Mesenteric fat pad (tissue), 1 donor: ENCODE measurements at regions not wholly inside any gene's neighbourhood (a gene's known extent, or its start where the extent isn't known, plus 50 kb on each side); places are given as distances from the start of the nearest gene placed in this dataset.
A peak's percentile ranks its signal among the peaks of the same experiment; 100 is the strongest.

ENCODE experiments used
- DNase-seq: peaks from one replicate; pipeline ENCODE4 v3.0.0-alpha.2; 2020; ENCODE audit warnings: low spot score
- donor health status: DM: yes; HTN: yes; CAD: no.

- no peak for DNase-seq
Measured at GRCh38 chr3:72496051-72496670, 352.1 kb downstream of the SHQ1 start.

DNA sequence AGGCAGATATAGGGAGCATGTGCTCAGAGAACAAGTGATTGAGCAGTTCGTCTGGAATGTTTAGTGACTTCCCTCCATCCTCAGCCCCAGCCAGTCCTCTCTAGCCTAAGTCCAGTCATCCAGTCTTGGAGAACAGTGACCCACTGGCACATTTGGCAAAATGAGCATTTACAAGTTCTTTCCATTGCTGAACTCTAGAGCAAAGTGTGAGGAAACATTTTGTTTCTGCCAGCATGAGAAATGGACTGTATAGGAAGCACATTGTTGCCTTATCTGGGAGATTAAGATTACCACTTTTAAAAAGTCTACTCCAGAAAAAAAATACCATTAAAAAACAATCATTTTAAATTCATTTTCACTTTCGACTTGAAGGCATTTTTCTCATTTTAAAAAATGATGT, 353.6 kb downstream of the SHQ1 start:
- DNase-seq: no peak

DNA sequence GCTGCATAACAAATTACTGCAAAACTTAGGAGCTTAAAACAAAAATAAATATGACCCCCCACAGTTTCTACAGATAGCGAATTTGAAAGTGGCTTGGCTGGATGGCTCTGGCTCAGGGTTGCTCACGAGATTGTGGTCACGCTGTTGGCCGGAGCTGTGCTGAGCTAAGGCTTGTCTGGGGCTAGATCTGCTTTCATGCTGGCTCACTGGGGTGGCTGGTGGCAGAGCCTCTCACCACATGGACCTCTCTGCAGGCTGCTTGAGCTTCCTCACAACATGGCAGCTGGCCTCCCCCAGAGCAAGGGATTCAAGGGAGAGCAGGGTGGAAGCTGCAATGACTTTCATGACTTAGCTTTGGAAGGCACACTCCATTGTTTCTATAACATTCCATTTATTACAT, 354.1 kb downstream of the SHQ1 start:
- DNase-seq: no peak

GRCh38 chr3:72492240-72492639, 356.0 kb downstream of the SHQ1 start:
- DNase-seq: peak; percentile 90

DNA sequence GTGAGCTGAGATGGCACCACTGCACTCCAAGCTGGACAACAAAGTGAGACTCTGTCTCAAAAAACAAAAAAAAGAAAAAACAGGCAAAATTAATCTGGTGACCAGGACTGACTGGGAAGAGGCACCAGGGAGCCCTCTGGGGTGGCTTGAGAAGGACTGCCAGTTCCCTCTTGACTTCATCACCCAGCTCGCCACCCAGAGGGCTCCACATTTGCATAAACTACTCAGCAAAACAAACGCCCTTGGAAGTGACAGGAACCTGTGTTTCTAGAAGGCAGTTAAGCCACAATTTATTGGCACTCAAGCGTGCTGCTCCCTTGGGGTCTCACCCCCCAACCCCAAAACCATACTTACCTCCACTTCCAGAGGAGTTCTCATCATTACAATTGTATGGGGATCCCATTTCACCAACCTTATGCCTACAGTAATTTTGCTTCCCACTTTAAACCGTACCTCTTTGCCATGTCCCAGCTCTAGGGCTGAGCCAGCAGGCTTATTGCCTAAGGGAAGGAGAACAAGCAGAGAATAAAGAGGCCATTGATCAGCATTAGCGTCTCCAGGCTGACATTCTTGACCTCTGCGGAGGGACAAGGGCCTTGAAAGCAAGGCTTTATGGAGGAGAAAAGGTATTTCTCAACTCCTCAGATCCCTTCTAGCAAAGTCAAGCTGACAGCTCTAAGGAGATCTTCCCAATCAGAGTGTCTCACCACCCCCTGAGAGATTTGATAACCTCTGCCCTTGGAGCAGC, 357.4 kb downstream of the SHQ1 start:
- no peak for DNase-seq

GRCh38 chr3:72489901-72490300, 358.3 kb downstream of the SHQ1 start:
- DNase-seq: no peak

DNA sequence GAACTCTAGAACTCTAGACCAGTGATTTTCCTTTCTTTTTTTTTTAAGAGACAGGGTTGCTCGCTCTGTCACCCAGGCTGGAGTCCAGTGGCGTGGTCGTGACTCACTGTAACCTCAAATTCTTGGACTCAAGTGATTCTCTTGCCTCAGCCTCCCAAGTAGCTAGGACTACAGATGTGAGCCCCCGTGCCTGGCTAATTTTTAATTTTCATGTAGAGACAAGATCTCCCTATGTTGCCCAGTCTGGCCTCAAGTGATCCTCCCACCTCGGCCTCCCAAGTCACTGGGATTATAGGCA, 359.6 kb downstream of the SHQ1 start:
- no peak for DNase-seq

GRCh38 chr3:72487946-72488737, 360.1 kb downstream of the SHQ1 start:
- no peak for DNase-seq

DNA sequence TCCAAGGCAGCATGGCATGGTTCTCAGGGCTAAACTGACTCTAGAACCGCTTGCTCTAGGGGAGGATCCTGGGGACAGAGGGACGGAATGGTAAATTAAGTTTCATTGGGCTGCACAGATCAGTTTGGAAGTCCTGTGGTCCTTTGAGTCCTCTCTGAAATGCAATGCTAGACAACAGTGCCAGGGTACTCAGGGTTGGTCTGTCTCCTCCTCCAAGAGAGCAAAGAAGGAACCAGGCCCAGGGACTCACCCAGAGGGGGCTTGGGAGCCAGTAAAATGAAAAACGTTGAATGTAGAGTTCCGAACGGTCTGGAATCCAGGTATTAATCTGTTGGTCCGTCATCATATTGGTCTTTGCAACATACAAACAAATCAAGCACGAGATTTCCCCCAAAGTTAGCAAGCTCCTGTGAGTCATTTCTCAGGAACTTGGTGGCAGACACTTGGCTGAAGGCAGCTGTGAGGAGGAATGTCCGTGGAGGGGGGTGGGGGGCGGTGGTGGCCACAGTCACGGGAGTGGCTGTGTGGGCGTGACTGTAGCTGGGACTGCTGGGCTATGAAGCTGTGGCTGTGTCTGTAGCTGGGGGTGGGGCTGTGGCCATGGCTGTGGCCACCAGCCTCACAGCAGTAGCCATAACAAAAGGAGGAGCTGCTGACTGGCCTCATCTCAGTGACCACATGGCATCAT, 361.0 kb downstream of the SHQ1 start:
- DNase-seq: no peak

DNA sequence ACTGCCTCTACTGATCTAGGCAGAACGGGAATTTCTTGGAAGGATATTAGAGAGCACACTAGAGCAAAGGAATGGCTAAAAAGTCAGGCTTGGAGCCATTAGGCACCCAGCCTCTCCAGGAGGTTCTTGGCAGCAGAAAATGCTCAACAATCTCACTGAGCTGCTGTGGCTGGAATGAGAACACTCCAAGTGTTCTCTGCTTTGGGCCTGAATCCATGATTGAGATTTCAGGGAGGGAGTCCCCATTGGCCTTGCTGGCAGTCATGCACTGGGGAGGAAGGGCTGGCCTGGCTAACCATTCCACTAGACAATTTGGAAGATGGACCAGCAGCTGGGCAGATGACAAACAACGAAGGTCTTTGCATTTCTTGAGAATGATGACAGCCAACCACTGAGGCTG, 362.6 kb downstream of the SHQ1 start:
- no peak for DNase-seq

- no peak for DNase-seq
Measured at GRCh38 chr3:72483554-72484104, 364.6 kb downstream of the SHQ1 start.

- no peak for DNase-seq
Measured at GRCh38 chr3:72482589-72483321, 365.5 kb downstream of the SHQ1 start.

GRCh38 chr3:72481542-72481941, 366.7 kb downstream of the SHQ1 start:
- no peak for DNase-seq

DNA sequence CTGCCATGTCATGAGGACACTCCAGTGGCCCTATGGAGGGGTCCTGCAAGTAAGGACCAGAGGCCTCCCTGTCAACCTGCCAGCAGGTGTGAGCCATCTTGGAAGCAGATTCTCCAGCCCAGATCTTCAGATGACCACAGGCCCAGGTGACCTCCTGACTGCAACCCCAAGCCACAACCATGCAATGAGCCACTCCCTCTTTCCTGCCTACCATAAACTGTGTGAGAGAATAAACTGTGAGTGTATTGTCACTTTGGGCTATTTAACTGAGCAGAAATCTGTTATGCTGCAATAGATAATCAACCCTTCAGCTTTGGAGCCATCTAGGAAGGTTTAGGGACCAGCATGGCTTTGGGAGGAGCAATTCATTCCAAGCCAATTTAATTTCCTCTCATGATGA, 367.9 kb downstream of the SHQ1 start:
- DNase-seq: no peak

- DNase-seq: no peak
Measured at GRCh38 chr3:72479651-72480215, 368.5 kb downstream of the SHQ1 start.

GRCh38 chr3:72476139-72476483, 372.1 kb downstream of the SHQ1 start:
- DNase-seq: no peak

DNA sequence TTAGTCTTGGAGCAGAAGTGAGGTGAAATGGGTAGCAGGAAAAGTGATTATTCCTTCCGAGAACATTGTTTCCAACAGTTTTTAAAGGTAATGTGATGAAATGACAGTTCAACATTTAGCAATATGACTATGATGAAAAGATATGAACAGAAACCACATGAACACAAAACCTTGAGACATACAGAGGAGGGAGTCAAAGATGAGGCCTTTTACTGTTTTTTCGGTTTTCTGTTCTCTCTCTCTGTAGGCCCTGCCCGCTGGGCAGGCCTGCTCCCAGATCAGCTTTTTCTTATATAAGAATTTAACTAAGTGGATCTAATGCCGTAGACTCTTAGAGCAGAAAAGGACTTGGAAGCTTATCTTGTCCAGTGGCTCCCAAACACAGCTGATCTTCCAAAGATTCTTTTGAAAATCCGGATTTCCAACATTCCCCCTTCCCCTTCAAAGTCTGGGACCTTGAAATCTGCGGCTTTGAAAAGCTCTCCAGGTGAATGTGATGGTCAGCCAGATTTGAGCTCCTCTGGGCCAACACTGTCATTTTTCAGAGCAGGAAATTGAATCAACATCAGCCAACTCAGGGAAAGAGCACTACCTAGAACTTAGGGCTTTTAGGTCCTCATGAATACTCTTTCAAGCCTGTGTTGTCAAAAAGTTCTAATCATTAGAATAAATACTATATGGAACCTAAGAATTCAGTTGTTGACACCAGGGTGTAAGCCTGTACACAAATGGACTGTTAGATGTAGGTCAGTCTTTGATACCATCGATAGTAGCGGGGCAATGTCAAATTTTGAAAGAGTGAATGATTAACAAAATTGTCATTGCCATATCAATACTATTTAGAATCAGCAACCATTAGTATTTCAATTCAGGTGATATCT, 372.7 kb downstream of the SHQ1 start:
- no peak for DNase-seq

GRCh38 chr3:72474775-72475174, 373.5 kb downstream of the SHQ1 start:
- no peak for DNase-seq

DNA sequence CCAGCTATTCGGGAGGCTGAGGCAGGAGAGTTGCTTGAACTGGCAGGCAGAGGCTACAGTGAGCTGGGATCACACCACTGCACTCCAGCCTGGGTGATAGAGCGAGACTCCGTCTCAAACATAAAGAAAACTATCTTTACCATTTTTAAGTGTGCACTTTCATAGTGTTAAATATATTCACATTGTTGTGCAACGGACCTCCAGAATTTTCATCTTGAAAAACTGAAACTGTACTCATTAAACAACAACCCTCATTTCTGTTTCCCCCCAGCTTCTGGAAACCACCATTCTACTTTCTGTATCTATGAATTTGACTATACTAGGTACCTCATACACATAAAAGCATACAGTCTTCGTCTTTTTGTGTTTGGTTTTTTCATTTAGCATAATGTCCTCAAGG, 375.1 kb downstream of the SHQ1 start:
- DNase-seq: no peak

- no peak for DNase-seq
Measured at GRCh38 chr3:72470904-72471417, 377.3 kb downstream of the SHQ1 start.
